Activated gamma-delta T cell treated with anti-CD3 and anti-CD28 coated beads, Interleukin-2, amount 50 U/mL, for 16 hours (primary cell): ENCODE measurements at regions not wholly inside any gene's neighbourhood (a gene's known extent, or its start where the extent isn't known, plus 50 kb on each side); places are given as distances from the start of the nearest gene placed in this dataset.
"Not testable (repeated sequence)": the region's sequence is repeated elsewhere in the genome, so short reads cannot be mapped to it uniquely, and the experiment has no call there.

Experiments used
- DNase-seq: peaks from one replicate; pipeline ENCODE4 v3.0.0-alpha.2; 2020; ENCODE audit warnings: low read depth

DNA sequence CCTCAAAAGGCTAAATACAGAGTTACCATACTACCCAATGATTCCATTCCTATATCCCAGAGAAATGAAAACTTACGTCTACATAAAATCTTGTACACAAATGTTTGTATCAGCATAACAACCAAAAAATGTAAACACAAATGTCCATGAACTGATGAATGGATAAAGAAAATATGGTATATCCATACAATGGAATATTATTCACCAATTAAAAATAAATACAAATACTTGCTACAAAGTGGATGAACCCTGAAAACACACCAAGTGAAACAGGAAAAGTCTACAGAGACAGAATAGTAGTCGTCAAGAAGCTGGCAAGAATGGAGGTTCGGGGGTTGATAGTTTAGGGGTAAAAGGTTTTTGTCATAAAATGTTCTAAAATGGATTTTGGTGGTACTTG, 54.0 kb upstream of the ANKRD28 start:
- no peak for DNase-seq

DNA sequence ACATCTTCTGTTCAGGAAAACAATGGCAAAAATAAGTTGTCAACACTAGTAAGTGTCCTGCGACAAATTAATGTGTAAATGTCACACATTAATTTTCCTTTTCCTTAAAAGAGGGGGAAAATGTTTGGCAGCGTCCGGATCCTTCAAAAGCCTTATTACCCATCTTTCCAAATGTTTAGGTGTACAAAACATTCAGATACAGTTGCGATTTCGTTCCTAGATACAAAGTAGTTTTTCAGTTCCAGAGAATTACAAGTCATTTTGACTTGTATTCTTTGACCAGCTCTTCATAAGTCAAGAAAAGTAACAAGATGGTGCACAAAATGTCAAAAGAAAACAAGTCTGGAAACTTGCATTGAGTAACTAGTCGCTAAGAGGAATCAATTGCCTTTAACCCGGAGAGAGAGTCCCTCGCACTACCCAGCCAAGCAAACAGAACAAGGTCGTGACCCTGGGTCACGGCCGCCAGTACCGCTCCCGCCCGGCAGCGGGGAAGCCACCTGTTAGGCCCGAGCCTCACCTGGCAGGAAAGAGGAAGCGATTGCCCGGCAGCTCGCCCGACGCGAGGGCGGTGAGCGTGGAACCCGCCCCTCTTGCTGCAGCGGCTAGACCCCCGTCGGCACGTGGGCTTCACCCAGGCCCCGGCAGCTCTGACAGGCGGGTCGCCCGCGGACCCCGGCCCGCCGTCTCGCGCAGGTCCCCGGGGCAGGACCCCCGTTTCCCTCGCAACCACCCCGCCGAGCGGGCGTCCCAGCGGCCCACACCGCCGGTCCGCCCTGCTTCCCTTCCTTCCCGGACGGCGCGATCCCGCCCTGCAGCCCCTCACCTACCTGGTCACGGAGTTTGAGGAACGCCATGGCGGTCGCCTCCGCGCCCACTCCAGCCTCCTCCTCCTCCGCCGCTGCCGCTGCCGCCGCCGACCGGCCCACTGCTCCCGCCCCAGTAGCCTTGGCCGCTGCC, 61.0 kb upstream of the ANKRD28 start:
- peak; percentile 41 for DNase-seq

DNA sequence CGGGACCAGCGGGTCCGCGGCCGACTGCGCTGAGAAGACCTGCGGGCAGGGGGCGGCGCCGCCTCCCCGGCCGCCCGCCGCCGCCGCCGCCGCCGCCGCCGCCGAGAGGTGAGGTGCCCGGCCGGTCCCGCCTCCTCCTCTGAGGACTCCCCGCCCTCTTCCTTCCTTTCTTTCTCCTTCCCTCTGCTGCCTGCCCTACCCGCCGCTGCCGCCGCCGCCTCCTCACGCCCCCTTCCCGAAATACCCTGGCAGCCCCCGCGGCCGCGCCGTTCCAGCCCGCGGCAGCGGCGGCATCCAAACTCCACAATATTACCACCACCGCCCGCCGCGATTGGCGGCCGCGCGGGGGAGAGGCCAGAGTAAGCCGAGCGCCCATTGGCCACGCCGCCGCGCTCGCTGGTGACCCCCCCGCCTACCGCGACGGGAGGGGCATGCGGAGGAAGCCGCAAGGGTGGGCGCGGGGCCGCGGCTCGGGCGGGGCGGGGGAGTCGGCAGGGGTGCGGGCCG, 61.8 kb upstream of the ANKRD28 start:
- DNase-seq: peak; percentile 63

DNA sequence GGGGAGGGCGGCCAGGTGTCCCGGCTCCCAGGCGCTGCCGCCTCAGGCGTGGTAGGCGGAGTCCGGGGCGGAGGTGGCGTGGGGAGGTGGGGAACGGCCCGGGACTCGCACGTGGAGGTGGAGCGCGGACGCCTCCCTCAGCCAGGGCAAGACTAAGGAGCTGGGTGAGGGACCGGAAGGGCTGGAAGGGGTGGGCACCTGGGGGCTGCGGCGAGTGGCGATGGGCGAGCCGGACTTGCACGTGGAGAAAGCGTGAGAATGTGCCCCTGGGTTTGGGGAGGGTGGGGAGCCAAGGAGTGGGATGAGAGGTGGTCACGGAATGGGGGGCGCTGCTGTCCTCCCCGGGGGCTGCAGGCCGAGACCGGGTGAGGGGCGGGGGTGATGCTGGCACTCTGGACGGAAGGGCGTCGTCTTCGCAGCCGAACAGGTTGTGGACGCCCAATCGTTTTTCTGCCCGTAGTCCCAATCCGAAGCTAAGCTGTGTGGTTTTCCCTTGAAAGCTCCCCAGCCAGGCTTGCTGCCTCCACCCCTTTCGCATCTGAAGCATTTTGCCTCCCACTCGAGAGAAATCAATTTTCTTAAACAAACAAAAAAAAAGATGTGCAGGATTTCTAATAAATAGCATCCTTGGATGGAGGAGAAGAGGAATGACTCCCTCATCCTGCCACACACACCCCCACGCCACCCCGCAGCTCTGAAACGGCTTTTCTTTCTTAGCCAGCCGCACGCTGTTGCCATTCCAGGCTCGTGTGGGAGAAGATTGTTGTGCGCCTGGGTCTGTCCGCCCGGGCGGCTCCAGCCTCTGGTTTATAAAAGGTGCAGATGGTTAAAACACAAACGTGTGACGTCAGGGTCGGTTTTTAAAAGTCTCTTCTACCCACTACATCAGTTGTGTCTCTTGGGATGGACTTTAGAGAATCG, 62.5 kb upstream of the ANKRD28 start:
- no peak for DNase-seq

DNA sequence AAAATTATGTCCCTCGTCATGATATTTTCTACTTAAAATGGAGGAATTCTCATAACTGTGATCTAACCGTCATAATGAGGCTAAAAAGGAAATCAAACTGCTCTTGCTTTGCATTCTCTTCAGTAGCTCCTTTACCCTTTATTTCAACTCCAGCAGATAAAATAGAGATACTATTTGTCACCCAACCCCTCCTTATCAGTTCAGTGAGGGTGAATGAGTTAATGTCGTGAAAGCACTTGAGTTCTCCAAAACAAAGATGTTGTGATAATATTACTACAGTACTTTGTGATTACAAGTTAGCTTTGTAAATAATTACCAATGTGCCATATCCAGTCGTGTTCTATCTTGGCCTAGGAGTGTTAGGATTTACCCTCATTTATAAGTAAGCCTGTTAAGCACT, 63.4 kb upstream of the ANKRD28 start:
- no peak for DNase-seq

DNA sequence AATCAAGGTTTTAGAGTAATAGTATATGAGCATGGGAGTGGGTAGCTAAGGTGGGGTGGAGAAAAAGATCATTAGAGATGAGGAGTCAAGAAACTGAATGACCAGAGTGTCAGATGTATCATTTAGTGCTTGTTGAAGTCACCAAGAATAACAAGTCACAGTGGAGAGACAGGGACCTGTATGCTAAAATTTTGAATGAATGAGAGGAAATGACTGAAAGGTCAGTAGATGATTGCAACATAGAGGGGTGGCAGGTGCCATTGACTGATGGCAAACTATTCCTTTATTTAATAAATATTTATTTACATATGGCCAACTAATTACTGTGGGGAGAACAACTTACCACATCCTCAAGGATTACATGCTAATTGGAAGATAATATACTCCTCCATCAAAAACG, 75.0 kb upstream of the ANKRD28 start:
- no peak for DNase-seq

DNA sequence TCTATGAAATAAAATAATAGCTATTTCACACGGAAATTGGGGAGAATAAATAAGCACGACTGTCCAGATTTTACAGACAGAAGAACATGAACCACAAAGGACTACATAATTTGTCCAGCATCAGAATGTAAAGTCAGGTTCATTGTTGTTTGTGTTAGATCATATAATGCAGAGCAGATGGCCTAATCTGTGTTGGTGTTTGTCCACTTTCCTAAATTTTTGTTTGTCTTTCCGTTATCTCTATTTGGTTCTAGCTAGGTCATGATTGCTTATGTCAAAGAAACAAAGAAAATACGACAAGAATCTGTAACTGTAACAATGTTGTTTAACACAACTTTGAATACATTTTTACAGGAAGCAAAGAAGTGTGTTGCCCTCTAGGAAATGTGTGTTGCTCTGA, 75.6 kb upstream of the ANKRD28 start:
- no peak for DNase-seq

DNA sequence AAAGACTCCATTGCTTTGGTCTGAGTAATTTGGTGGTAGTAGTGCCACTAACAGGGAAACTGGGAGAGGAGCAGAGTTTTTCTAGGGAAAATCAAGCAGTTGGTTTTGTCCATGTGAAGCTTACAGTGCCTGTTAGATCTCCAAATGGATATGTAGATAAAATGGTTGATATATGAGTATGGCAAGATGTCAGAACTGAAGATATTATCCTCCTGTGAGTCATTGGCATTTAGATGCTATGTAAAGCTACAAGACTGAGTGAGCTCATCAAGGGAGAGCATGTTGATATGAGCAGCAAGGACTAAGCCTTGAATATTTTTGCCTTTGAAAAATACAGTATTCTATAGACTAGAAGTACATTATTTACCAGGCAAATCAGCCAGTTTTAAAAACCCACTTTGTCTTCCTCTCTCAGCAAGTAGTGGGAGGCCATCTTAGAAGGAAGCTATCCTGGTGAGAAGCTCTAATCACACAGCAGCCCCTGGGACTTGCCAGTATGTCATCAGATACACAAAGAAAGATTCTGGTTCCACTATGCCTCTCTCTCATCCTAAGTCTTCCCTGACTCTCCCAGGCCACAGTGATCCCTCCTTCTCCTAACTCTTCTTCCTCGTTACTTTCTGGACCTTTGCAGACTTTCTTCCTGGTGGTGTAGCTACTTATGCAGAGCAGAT, 77.4 kb upstream of the ANKRD28 start:
- no peak for DNase-seq

DNA sequence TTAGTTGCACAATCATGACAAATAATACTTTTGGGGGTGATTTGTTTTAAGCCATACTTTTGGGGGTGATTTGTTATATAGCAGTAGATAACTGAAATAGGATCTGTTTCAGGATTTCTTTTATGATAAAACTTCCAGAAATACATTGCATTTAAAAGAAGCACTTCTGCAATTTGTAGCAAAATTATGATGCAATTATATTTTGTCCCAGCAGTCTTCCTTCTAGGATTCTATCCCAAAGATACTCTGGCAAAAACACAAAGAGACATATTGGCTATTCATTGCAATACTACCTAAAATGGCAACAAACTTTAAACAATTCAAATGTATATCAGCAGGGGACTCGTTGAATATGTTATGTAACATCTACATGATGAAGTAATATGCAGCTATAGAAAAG, 78.9 kb upstream of the ANKRD28 start:
- DNase-seq: no peak

DNA sequence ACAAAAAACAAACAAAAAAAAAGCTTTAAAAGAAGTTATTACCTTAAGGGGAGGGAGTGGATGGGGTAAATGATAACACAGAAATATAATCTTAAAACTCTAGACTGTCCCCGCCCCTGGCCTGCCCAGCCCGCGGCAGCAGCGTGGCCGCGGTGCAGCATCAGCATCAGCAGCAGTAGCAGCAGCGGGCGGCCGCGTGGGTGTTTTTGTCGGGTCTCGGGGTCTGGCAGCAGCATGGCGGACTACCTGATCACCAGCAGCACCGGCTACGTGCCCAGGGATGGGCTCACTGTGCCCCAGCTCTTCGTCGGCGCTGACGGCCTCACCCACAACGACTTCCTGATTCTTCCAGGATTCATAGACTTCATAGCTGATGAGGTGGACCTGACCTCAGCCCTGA, 80.0 kb upstream of the ANKRD28 start:
- DNase-seq: no peak

DNA sequence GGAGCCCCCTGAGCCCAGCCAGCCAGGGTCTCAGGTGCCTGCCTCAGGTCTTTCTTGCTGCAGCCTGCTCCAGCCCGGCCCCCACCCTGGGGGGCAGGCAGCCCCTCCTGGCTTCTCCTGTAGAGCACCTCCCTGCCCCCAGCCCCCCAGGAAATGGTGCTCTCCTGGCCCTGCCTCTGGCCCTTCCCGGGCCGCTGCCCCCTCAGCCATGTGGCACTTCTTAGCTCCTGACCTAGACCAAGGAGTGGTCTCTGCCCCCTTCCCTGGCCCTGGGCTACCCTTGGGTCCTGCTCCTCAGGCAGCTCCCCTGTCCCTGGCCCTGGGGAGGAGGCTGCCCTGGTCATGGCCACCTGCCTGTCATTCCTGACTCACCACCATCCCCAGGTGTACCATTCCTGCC, 82.0 kb upstream of the ANKRD28 start:
- DNase-seq: not testable (repeated sequence)

DNA sequence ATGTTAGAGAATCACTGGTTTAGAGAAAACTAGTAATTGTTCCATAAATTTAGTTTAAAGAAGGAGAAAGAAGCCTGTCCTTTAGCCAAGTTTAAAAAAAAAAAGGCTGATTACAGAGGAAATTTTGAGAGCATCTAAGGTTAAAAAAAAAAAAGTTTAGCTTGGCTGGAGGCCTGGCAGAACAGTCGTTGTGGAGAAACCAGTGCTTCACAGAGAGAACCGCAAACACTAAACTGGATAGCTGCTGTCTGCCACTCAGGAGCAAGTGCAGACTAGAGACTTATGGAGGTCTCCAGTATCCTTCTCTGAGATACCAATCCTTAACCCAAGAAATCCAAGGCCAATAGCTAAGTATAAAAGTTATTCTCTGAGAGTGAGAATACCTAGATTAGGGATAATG, 84.8 kb upstream of the ANKRD28 start:
- DNase-seq: no peak

DNA sequence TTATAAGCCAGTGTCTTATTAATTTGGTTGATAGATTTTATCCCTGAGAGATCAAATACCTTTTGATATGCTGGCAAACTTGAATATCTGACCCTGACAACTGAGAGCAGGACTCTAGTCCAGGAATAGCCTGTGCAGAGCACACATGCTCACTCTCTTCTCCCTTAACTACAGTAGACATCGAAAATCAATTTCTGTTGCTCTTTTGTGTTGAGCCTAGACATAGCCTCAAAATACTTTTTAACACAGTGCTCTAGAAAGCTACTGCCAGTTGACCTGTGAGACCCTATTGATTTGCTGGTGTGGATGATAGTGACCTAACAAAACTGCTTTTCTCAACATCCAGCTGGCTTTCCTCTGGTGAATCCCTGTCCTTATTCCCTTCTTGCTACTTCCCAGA, 86.4 kb upstream of the ANKRD28 start:
- no peak for DNase-seq

DNA sequence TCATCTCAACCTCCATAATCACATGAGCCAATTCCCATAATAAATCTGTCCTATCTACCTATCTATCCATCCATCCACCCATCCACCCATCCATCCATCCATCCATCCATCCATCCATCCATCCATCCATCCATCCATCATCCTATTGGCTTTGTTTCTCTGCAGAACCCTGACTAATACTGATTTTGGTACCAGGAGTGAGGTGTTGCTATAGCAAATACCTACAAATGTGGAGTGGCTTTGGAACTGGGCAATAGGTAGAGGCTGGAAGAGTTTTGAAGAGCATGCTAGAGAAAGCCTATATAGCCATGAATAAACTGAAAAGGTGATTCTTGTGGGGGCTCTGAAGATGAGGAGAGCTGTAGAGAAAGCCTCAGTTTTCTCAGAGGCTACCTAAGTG, 88.7 kb upstream of the ANKRD28 start:
- DNase-seq: no peak

DNA sequence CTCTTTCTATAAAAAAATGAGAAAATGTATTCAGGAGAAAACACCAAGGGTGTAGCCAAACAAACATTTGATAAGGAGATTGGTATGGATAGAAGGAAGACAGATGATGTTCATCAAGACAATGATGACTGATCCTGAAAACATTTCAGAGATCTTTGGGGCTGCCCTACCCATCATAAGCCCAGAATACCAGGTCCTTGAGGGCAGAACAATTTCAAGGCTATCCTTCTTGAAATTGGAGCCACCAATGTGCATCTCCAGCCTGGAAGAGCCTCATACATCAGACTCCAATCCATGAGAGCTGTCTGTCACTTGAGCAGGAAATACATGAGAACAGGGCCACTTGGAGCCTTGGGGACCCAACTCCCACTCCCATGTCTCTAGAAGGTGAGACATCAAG, 89.5 kb upstream of the ANKRD28 start:
- no peak for DNase-seq

DNA sequence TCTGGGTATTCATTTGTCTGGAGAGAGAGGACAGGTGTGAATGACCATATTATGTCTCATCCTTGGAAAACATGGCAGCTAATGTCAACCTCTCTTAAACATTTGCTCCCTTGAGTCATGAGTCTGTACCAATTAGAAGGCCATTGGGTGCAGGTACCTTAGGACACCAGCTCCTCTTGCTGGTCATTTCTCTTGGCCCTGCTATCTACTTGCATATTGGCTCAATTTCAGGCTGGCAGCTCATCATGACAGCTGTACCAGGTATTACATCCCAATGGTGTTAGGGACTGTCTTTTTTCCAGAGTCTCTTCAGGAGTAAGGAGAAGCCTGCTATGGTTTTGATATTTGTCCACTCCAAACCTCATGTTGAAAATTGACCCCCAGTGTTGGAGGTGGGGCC, 92.2 kb upstream of the ANKRD28 start:
- DNase-seq: no peak

DNA sequence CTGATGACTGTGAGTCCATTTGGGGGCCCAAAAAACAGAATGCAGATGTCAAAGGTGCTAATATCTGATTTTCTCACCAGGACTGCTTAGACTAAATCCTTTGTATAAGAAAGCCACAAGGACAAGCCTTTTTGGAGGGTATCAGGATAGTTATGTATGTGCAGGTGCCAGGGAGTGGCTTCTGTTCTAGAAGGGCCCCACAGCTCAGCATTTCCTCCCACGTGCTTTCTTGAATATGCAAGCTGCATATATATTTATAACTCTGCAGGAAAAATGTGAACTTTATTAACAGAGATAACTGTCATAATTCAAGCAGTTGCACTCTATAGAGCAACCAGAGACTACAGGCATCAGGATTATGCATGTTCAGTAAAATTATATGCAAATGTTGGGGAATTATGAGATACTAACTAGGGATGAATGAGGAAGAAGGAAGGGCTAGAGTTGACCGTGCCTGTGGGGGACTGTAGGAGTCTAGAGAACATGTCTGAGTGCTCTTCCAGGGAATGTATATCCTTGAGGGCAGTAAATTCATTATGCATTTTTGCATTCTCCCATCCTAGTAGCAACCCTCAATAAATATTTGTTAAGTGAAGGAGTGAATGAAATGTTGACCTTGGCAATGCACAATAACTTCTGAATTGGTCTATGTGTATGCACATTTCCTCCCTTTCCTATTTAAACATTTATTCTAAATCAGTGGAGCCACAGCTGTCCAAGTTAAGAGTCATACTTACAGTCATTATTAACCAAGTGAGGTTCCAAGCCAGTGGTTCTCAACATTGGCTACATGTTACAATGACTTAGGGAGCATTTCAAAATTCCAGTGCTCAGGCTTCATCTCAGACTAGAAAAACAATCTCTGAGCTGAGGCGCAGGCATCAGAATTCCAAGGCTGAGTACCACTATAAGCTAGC, 94.8 kb upstream of the ANKRD28 start:
- DNase-seq: no peak

DNA sequence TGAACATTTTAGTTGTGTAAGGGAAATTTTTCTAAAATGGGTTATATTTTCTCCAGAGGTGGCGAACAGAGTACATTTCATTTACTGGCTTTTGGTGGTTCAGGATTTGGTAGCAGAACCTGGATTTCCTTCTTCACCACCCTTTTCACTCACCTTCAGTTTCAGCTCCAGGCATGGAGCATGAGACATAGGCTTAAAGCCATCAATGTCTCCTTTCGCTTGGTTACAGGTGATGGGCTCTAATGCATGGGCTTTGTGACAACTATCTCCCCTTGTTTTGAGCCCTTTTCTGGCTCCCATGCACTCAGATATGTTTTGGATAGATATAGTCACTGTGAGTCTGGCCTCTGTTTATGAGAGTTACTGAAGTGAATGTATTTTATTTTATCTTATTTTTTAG, 96.6 kb upstream of the ANKRD28 start:
- DNase-seq: no peak

DNA sequence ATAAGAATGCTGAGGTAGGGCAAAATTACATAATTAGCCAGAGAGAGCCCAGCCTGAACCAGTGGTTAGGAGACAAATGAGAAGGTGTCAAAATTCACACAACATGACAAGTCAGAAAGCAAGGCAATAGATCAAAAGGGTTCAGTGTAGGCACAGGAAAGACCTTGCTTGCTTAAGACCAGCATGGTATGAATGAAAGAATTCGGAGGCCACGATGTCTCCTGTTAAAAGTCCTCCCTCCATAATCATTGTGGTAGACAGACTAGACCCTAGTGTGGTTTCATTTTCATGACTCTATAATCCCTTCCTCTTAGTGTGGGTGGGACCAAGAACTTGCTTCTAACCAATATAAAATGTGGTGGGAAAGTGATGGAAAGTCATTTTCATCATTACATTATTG, 98.7 kb upstream of the ANKRD28 start:
- no peak for DNase-seq

DNA sequence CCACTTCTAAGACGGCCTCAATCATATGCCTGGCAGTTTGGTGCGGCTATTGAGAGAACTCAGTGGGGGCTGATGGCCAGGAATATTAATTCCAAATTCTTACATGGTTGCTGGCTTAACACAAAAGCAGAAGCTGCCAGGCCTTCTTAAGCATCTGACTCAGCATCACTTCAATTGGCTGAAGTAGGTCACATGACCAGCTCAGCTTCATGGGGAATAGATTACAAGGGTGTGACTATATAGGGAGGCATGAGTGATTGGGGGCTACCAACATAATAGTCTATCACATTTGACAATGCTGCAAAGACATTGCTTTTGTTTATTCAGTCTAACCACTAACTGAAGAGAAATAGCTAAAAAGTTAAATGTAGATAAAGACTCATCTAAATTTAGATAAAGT, 101.6 kb upstream of the ANKRD28 start:
- DNase-seq: no peak

DNA sequence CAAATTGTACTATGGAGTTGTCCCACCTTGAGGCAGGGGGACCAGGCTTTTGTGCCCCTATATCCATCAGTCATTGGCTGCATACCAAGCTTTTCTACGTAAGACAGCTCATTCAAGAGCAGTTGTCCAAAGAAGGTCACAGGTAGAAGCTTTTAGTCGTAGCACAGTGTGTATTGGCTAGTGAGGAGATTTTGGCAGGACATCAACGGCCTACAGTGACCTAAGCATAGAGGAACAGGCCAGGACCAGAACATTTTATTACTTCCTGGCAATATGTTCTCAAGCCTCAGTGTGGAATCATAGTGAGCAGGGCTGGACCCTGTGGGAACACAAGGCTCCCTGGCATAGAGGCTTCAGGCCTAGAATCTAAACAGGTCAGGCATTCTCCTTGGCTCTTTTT, 105.4 kb upstream of the ANKRD28 start:
- no peak for DNase-seq
